K562 (cell line): ENCODE measurements at regions not wholly inside any gene's neighbourhood (a gene's known extent, or its start where the extent isn't known, plus 50 kb on each side); places are given as distances from the start of the nearest gene placed in this dataset.

Source experiments
- ATF1 ChIP-seq, 2 experiments: fragments of 450-650 bp in 1 of 2; IDR thresholded peaks; 2 replicates each; pipeline ENCODE4 v1.6.1; 2016; ENCODE audit warnings: missing compliant biosample characterization in 1 of 2, missing genetic modification characterization in 1 of 2
- CREM ChIP-seq: IDR thresholded peaks from 2 replicates; pipeline ENCODE4 v1.6.1; 2014; ENCODE audit warnings: antibody characterized with exemption, low read depth
- CTBP1 ChIP-seq: fragments of 450-650 bp; IDR thresholded peaks from 2 replicates; pipeline ENCODE4 v1.6.1; 2016; ENCODE audit warnings: borderline replicate concordance
- CUX1 ChIP-seq: fragments of 200-800 bp; sonication (Bioruptor generic); IDR thresholded peaks from 2 replicates; pipeline ENCODE4 v1.6.1; 2016; ENCODE audit warnings: missing genetic modification characterization, missing compliant biosample characterization
- FIP1L1 ChIP-seq: fragments of 200-400 bp; formaldehyde crosslinking; IDR thresholded peaks from 2 replicates; pipeline ENCODE4 v1.6.1; 2018; ENCODE audit warnings: mild to moderate bottlenecking, low read depth, low read length; ENCODE audit not compliant: poor library complexity, severe bottlenecking
- GMEB1 ChIP-seq: fragments of 250-450 bp; sonication (Bioruptor Pico); IDR thresholded peaks from 2 replicates; pipeline ENCODE4 v1.4.0; 2020; ENCODE audit warnings: mild to moderate bottlenecking
- NCOR1 ChIP-seq: fragments of 450-650 bp; IDR thresholded peaks from 2 replicates; pipeline ENCODE4 v1.6.1; 2016; ENCODE audit warnings: mild to moderate bottlenecking, moderate library complexity
- TCF15 ChIP-seq: fragments of 250-450 bp; sonication (Bioruptor Pico); IDR thresholded peaks from 2 replicates; pipeline ENCODE4 v1.8.0; 2022; ENCODE audit warnings: moderate library complexity, mild to moderate bottlenecking, inconsistent platforms
- TCF7 ChIP-seq: sonication (generic); IDR thresholded peaks from 2 replicates; pipeline ENCODE4 v1.6.1; 2016; ENCODE audit warnings: antibody characterized with exemption, borderline replicate concordance
- ZNF3 ChIP-seq: fragments of 250-450 bp; sonication (Bioruptor Pico); IDR thresholded peaks from 2 replicates; pipeline ENCODE4 v1.5.0; 2021; ENCODE audit warnings: mild to moderate bottlenecking, moderate library complexity
- ZNF75A ChIP-seq: fragments of 450-650 bp; formaldehyde crosslinking; IDR thresholded peaks from 2 replicates; pipeline ENCODE4 v1.4.0; 2020; ENCODE audit warnings: mild to moderate bottlenecking
- ZNF830 ChIP-seq: fragments of 250-450 bp; sonication (Bioruptor Pico); IDR thresholded peaks from 2 replicates; pipeline ENCODE4 v1.5.0; 2021; ENCODE audit warnings: mild to moderate bottlenecking

- TF ChIP-seq CTBP1 (no peak), ZNF3 (no peak), CUX1 (CRISPR knock-in tag) (no peak), FIP1L1 (no peak), TCF7 (no peak), ZNF830 (CRISPR knock-in tag) (no peak), TCF15 (CRISPR knock-in tag) (no peak), ATF1 (CRISPR knock-in tag; IDR thresholded peaks at IDR 0.05) (no peak), ATF1 (tag; IDR thresholded peaks at IDR 0.05) (no peak), CREM (no peak), GMEB1 (CRISPR knock-in tag) (no peak), ZNF75A (CRISPR knock-in tag) (no peak), NCOR1 (no peak)
Measured at GRCh38 chr11:29534836-29535235, 482.0 kb downstream of the KCNA4 start (continued).
